ENCODE measurements at regions not wholly inside any gene's neighbourhood (a gene's known extent, or its start where the extent isn't known, plus 50 kb on each side); places are given as distances from the start of the nearest gene placed in this dataset.

DNA sequence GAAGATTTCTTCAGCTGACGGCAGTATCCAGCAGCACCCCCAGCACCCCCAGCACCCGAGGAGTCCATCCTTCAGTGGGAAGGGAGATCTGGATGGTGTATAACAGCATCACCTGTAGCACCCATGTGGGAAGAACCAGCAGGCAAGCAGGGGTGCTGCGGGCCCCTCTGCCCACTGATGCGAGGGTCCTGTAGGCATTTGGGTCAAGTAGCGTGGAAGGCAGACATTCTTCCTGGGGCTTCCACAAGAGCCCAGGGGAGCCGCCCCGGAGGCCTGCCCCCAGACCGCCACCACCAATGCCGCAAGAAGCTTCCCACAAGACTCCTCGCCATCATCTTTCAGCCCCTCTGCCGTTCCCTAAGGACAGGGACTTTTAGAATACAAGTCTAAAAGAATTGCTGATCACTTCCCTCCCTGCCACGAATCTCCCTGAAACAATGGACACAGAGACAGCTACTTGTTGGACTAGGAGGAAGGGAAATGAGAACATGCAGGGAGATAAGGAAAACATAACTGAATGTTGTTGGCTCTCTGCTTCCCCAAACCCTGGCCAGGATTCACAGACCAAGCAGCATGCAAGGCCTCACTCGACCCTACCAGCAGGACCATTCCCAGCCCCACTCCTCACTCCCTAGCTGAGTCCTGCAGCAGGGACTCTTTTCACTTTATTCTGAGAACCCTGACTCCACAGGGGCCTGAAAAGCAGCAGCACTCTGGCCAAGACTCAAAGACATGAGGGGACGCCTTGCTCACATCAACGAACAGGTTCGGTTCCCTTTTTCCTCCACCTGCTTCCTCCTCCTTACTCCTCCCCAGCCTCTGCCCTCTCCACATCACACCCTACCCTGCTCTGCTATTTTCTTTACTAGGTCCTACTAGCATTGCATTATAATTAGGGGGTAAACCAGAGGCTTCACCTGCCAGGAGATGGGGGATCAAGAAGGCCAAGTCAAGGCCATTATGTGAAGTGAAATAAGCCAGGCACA lies 164.5 kb downstream of the HERPUD2 start:
- no peak for TF ChIP-seq FOXM1 (IDR thresholded peaks at IDR 0.05; ENCODE audit: borderline replicate concordance, low read depth)
- no peak for TF ChIP-seq NFIC (IDR thresholded peaks at IDR 0.05)
- no peak for TF ChIP-seq CEBPB (IDR thresholded peaks at IDR 0.05)
- TF ChIP-seq EGR1 (IDR thresholded peaks at IDR 0.05), result no peak

DNA sequence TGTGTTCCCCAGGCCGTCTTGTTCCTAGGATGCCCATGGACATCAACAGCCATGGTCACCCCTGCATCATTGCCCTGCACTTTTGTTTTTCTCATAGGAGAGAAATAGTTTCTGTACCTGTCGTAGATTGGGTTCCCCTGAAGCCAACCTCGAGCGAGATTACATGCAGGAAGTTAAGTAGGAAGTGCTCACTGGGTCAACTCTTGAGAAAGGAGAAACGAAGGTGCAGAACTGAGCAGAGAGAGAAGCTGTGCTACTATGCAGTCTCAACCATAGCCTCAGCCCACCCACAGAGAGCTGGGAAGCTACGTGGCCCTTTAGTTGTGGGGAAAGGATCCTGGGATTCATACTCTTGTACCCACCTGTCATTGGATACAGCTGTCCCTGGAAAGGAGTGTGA lies 165.2 kb downstream of the HERPUD2 start:
- TF ChIP-seq EGR1 (IDR thresholded peaks at IDR 0.05) (no peak), CEBPB (IDR thresholded peaks at IDR 0.05) (no peak), ZBTB7A (IDR thresholded peaks at IDR 0.05; ENCODE audit: low read depth) (no peak), TAF1 (IDR thresholded peaks at IDR 0.05; ENCODE audit: low read depth) (no peak), NFIC (IDR thresholded peaks at IDR 0.05) (no peak), YY1 (IDR thresholded peaks at IDR 0.05; ENCODE audit: low read depth) (no peak), TEAD4 (IDR thresholded peaks at IDR 0.05) (no peak), CREB1 (IDR thresholded peaks at IDR 0.05; ENCODE audit: low read depth) (no peak), RAD21 (IDR thresholded peaks at IDR 0.05; ENCODE audit: low read depth) (no peak), FOXM1 (IDR thresholded peaks at IDR 0.05; ENCODE audit: borderline replicate concordance, low read depth) (no peak), TCF12 (IDR thresholded peaks at IDR 0.05; ENCODE audit: low read depth) (no peak), EP300 (IDR thresholded peaks at IDR 0.05; ENCODE audit: borderline replicate concordance) (no peak)
- TF ChIP-seq, protein P1, sequence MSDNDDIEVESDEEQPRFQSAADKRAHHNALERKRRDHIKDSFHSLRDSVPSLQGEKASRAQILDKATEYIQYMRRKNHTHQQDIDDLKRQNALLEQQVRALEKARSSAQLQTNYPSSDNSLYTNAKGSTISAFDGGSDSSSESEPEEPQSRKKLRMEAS (IDR thresholded peaks at IDR 0.05), result no peak
- TF ChIP-seq, protein P2, sequence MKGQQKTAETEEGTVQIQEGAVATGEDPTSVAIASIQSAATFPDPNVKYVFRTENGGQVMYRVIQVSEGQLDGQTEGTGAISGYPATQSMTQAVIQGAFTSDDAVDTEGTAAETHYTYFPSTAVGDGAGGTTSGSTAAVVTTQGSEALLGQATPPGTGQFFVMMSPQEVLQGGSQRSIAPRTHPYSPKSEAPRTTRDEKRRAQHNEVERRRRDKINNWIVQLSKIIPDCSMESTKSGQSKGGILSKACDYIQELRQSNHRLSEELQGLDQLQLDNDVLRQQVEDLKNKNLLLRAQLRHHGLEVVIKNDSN (IDR thresholded peaks at IDR 0.05), result no peak
- TF ChIP-seq, protein P3, sequence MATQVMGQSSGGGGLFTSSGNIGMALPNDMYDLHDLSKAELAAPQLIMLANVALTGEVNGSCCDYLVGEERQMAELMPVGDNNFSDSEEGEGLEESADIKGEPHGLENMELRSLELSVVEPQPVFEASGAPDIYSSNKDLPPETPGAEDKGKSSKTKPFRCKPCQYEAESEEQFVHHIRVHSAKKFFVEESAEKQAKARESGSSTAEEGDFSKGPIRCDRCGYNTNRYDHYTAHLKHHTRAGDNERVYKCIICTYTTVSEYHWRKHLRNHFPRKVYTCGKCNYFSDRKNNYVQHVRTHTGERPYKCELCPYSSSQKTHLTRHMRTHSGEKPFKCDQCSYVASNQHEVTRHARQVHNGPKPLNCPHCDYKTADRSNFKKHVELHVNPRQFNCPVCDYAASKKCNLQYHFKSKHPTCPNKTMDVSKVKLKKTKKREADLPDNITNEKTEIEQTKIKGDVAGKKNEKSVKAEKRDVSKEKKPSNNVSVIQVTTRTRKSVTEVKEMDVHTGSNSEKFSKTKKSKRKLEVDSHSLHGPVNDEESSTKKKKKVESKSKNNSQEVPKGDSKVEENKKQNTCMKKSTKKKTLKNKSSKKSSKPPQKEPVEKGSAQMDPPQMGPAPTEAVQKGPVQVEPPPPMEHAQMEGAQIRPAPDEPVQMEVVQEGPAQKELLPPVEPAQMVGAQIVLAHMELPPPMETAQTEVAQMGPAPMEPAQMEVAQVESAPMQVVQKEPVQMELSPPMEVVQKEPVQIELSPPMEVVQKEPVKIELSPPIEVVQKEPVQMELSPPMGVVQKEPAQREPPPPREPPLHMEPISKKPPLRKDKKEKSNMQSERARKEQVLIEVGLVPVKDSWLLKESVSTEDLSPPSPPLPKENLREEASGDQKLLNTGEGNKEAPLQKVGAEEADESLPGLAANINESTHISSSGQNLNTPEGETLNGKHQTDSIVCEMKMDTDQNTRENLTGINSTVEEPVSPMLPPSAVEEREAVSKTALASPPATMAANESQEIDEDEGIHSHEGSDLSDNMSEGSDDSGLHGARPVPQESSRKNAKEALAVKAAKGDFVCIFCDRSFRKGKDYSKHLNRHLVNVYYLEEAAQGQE (IDR thresholded peaks at IDR 0.05; ENCODE audit: low read depth), result no peak

DNA sequence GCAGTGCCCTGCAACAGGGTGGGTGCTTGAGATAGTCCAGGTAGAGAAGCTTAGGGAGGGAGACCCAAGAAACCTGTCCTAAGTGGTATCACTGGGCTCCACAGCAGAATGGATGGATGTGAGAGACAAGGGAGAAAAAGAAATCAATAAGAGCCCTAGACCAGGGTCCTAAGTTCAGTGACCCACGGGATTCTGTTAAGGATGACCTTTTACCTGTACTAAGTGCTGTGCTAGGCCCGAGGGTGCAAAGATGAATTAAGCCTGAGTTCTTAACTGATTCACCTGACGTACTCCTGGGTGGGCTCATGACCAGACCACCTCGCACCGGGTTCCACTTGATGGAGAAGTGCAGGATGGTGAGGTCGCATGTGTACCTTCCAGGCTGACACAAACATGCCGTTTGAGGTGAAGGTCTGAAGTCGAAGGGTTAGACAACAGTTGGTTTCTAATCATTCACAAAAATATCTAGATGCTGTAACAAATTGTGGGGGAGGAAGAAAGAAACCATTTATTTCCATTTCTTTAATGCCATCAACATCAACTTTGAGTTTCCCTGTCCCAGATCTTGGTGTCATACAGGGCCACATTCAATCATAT lies 166.5 kb downstream of the HERPUD2 start:
- TF ChIP-seq TAF1 (IDR thresholded peaks at IDR 0.05; ENCODE audit: low read depth), result no peak
- TF ChIP-seq, protein P1 (IDR thresholded peaks at IDR 0.05), result no peak
- TF ChIP-seq NFIC (IDR thresholded peaks at IDR 0.05), result no peak
- no peak for TF ChIP-seq RAD21 (IDR thresholded peaks at IDR 0.05; ENCODE audit: low read depth)
- TF ChIP-seq CEBPB (IDR thresholded peaks at IDR 0.05), result no peak
- no peak for TF ChIP-seq ZBTB7A (IDR thresholded peaks at IDR 0.05; ENCODE audit: low read depth)
- TF ChIP-seq EGR1 (IDR thresholded peaks at IDR 0.05), result no peak
- TF ChIP-seq EP300 (IDR thresholded peaks at IDR 0.05; ENCODE audit: borderline replicate concordance), result no peak
- TF ChIP-seq TCF12 (IDR thresholded peaks at IDR 0.05; ENCODE audit: low read depth), result no peak
- TF ChIP-seq CREB1 (IDR thresholded peaks at IDR 0.05; ENCODE audit: low read depth), result no peak
- TF ChIP-seq, protein P2 (IDR thresholded peaks at IDR 0.05), result no peak
- TF ChIP-seq TEAD4 (IDR thresholded peaks at IDR 0.05), result no peak

DNA sequence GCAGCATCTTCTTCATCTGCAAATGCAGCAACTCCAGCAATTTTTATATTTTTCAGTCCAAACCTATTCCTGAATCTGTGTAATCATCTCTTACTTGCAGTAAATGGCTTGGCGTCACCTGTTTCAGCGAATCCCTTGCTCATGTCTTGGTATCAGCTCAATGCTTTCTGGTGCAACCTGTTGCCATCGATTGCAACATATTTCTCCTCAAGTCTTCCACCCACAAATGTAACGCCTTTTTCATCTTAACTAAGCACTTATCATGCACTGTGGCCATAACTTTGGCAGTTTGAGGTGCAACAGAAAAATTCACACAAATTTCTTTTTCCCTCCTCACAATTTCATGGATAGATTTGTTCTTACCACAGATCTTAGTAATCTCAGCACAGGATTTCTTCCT lies 168.3 kb downstream of the HERPUD2 start:
- no peak for TF ChIP-seq EGR1 (IDR thresholded peaks at IDR 0.05)
- TF ChIP-seq, protein P3 (IDR thresholded peaks at IDR 0.05; ENCODE audit: low read depth), result no peak
- TF ChIP-seq YY1 (IDR thresholded peaks at IDR 0.05; ENCODE audit: low read depth), result no peak
- TF ChIP-seq NFIC (IDR thresholded peaks at IDR 0.05), result no peak
- no peak for TF ChIP-seq TCF12 (IDR thresholded peaks at IDR 0.05; ENCODE audit: low read depth)
- TF ChIP-seq RAD21 (IDR thresholded peaks at IDR 0.05; ENCODE audit: low read depth), result no peak
- no peak for TF ChIP-seq ZBTB7A (IDR thresholded peaks at IDR 0.05; ENCODE audit: low read depth)
- no peak for TF ChIP-seq FOXM1 (IDR thresholded peaks at IDR 0.05; ENCODE audit: borderline replicate concordance, low read depth)
- no peak for TF ChIP-seq TAF1 (IDR thresholded peaks at IDR 0.05; ENCODE audit: low read depth)

DNA sequence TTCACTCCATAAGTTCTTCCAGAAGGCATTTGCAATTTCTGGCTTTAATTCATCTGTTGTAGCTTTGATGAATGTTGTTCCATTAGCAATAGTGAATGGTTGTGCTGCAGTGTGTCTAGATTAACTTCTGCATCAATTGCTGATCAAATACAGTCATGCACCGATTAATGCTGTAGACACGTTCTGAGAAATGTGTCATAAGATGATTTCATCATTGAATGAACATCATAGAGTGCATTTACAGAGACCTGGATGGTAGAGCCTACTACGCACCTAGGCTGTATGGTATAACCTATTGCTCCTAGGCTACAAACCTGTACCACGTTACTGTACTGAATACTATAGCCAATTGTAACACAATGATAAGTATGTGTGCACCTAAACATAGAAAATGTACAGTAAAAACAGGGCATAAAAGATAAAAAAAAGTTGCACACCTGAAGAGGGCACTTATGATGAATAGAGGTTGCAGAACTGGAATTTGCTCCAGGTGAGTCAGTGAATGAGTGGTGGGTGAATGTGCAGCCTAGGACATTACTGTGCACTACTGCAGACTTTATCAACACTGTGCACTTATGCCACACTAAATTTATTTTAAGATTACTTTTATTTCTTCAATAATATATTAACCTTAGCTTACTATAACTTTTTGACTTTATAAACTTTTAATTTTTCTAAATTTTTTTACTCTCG lies 170.7 kb downstream of the HERPUD2 start:
- TF ChIP-seq TAF1 (IDR thresholded peaks at IDR 0.05; ENCODE audit: low read depth) (no peak), NFIC (IDR thresholded peaks at IDR 0.05) (no peak), CREB1 (IDR thresholded peaks at IDR 0.05; ENCODE audit: low read depth) (no peak), CEBPB (IDR thresholded peaks at IDR 0.05) (no peak), TCF12 (IDR thresholded peaks at IDR 0.05; ENCODE audit: low read depth) (no peak), YY1 (IDR thresholded peaks at IDR 0.05; ENCODE audit: low read depth) (no peak)
- TF ChIP-seq, protein P3 (IDR thresholded peaks at IDR 0.05; ENCODE audit: low read depth), result no peak
- TF ChIP-seq, protein P2 (IDR thresholded peaks at IDR 0.05), result no peak
